H1 (cell line): ENCODE measurements at regions not wholly inside any gene's neighbourhood (a gene's known extent, or its start where the extent isn't known, plus 50 kb on each side); places are given as distances from the start of the nearest gene placed in this dataset.

ENCODE experiments used
- CTCF ChIA-PET: fragments of 300-600 bp; sonication (Branson Sonifier 250); formaldehyde crosslinking; loops from one replicate; lab custom pipeline; 2021; ENCODE audit not compliant: partially characterized antibody; lab: Charles Lee
- POLR2A ChIA-PET: fragments of 300-600 bp; sonication (Branson Sonifier 250); formaldehyde crosslinking; loops from one replicate; lab custom pipeline; 2021; ENCODE audit warnings: inconsistent platforms; ENCODE audit not compliant: partially characterized antibody; lab: Charles Lee
- DNase-seq, 2 experiments: peaks; one replicate each; pipeline versions ENCODE4 v3.0.0 to v3.0.0-alpha.2; 2010 to 2022; ENCODE audit warnings: low spot score in 2 of 2, low read depth in 1 of 2, mixed read lengths in 1 of 2
- FAIRE-seq: peaks from 2 replicates; lab custom pipeline; 2011; peaks lifted over from hg19 to GRCh38; lab: Jason Lieb, UNC
- H2AFZ ChIP-seq: 2 replicates; pipeline ENCODE4 v1.8.1; 2012; ENCODE audit warnings: low read length, inconsistent platforms
- H2AK5ac ChIP-seq: 2 replicates; pipeline ENCODE4 v1.6.1; 2013; ENCODE audit warnings: low read depth, low read length
- H2BK120ac ChIP-seq: replicated peaks from 2 replicates; pipeline ENCODE3; 2013; ENCODE audit warnings: low read depth, low read length, inconsistent platforms
- H2BK12ac ChIP-seq: 2 replicates; pipeline ENCODE4 v1.6.1; 2013; ENCODE audit warnings: low read depth, low read length
- H2BK15ac ChIP-seq: 2 replicates; pipeline ENCODE4 v1.6.1; 2013; ENCODE audit warnings: low read length
- H2BK20ac ChIP-seq: 2 replicates; pipeline ENCODE4 v1.6.1; 2013; ENCODE audit warnings: low read length
- H2BK5ac ChIP-seq: 2 replicates; pipeline ENCODE4 v1.6.1; 2013; ENCODE audit warnings: low read depth, low read length
- H3K14ac ChIP-seq: 2 replicates; pipeline ENCODE4 v1.6.1; 2013; ENCODE audit warnings: inconsistent platforms; ENCODE audit not compliant: insufficient read length
- H3K18ac ChIP-seq: 2 replicates; pipeline ENCODE4 v1.6.1; 2013; ENCODE audit warnings: low read length; ENCODE audit errors: extremely low read depth
- H3K23ac ChIP-seq: 2 replicates; pipeline ENCODE4 v1.6.1; 2013; ENCODE audit warnings: inconsistent platforms; ENCODE audit not compliant: insufficient read length
- H3K23me2 ChIP-seq: 2 replicates; pipeline ENCODE4 v1.6.1; 2013; ENCODE audit warnings: low read depth, low read length
- H3K27ac ChIP-seq: 2 replicates; pipeline ENCODE4 v1.6.1; 2011; ENCODE audit warnings: low read depth, low read length, inconsistent platforms
- H3K27me3 ChIP-seq, 4 experiments: replicated peaks in 1 of 4; 1 replicate in 1 of 4; 2 replicates in 3 of 4; pipeline versions ENCODE4 v1.6.1 to v1.8.1; 2011 to 2013; ENCODE audit warnings: low read length in 3 of 4, mild to moderate bottlenecking in 3 of 4, inconsistent platforms in 2 of 4, mixed read lengths in 2 of 4, moderate library complexity in 1 of 4; ENCODE audit not compliant: control insufficient read depth in 3 of 4, insufficient read depth in 3 of 4; ENCODE audit errors: extremely low read depth in 1 of 4
- H3K36me3 ChIP-seq, 4 experiments: 2 replicates each; pipeline versions ENCODE4 v1.6.1 to v1.8.1; 2011 to 2013; ENCODE audit warnings: mild to moderate bottlenecking in 4 of 4, low read length in 3 of 4, moderate library complexity in 2 of 4, control low read depth in 1 of 4, inconsistent platforms in 1 of 4; ENCODE audit not compliant: insufficient read depth in 4 of 4, control insufficient read depth in 2 of 4
- H3K4ac ChIP-seq: replicated peaks from 2 replicates; pipeline ENCODE3; 2013; ENCODE audit warnings: low read length, low read depth, mixed read lengths, inconsistent platforms; ENCODE audit not compliant: insufficient read length
- H3K4me1 ChIP-seq, 4 experiments: replicated peaks in 1 of 4; 1 replicate in 1 of 4; 2 replicates in 3 of 4; pipeline versions ENCODE4 v1.6.1 to v1.8.1; 2011 to 2013; ENCODE audit warnings: low read length in 3 of 4, inconsistent platforms in 2 of 4, mixed read lengths in 1 of 4; ENCODE audit not compliant: insufficient read depth in 4 of 4, control insufficient read depth in 3 of 4
- H3K4me2 ChIP-seq, 2 experiments: 2 replicates each; pipeline versions ENCODE4 v1.6.1 to v1.8.1; 2011 to 2013; ENCODE audit warnings: low read depth in 2 of 2, low read length in 2 of 2, control low read depth in 1 of 2, inconsistent platforms in 1 of 2, mild to moderate bottlenecking in 1 of 2; ENCODE audit not compliant: insufficient read depth in 1 of 2
- H3K4me3 ChIP-seq, 4 experiments: fragments of 200-600, 300-600 bp in 1 of 4; sonication (generic), shearing (Covaris generic), sonication (Bioruptor Twin) in 1 of 4; 2 replicates each; pipeline versions ENCODE4 v1.5.1 to v1.8.1; 2011 to 2016; ENCODE audit warnings: low read length in 4 of 4, low read depth in 3 of 4, control low read depth in 2 of 4, inconsistent platforms in 2 of 4, mild to moderate bottlenecking in 2 of 4, mixed read lengths in 1 of 4, moderate library complexity in 1 of 4; ENCODE audit not compliant: insufficient read depth in 2 of 4; ENCODE audit errors: extremely low read depth in 1 of 4
- H3K56ac ChIP-seq: replicated peaks from 2 replicates; pipeline ENCODE3; 2013; ENCODE audit warnings: low read depth, mild to moderate bottlenecking, mixed read lengths, low read length, inconsistent platforms; ENCODE audit not compliant: insufficient read length
- H3K79me1 ChIP-seq: 2 replicates; pipeline ENCODE4 v1.6.1; 2013; ENCODE audit warnings: low read depth, low read length, control low read depth
- H3K79me2 ChIP-seq, 2 experiments: 2 replicates each; pipeline versions ENCODE4 v1.6.1 to v1.8.1; 2012 to 2013; ENCODE audit warnings: low read length in 2 of 2, mild to moderate bottlenecking in 2 of 2, inconsistent platforms in 1 of 2; ENCODE audit not compliant: insufficient read depth in 2 of 2, control insufficient read depth in 1 of 2
- H3K9ac ChIP-seq, 4 experiments: replicated peaks in 1 of 4; 1 replicate in 1 of 4; 2 replicates in 3 of 4; pipeline versions ENCODE4 v1.6.1 to v1.8.1; 2011 to 2013; ENCODE audit warnings: low read depth in 3 of 4, low read length in 3 of 4, control low read depth in 2 of 4, mild to moderate bottlenecking in 2 of 4, moderate library complexity in 2 of 4, inconsistent platforms in 1 of 4; ENCODE audit errors: extremely low read depth in 1 of 4
- H3K9me3 ChIP-seq, 2 experiments: 2 replicates each; pipeline versions ENCODE4 v1.6.1 to v1.8.1; 2012 to 2013; ENCODE audit warnings: mild to moderate bottlenecking in 2 of 2, moderate library complexity in 2 of 2, control low read depth in 1 of 2, inconsistent platforms in 1 of 2, low read depth in 1 of 2, low read length in 1 of 2, mixed read lengths in 1 of 2; ENCODE audit not compliant: insufficient read depth in 2 of 2
- H4K20me1 ChIP-seq, 2 experiments: replicated peaks in 1 of 2; 2 replicates each; pipeline versions ENCODE3 to v1.8.1; 2011 to 2013; ENCODE audit warnings: inconsistent platforms in 2 of 2, low read length in 2 of 2, mild to moderate bottlenecking in 1 of 2; ENCODE audit not compliant: insufficient read depth in 2 of 2, control insufficient read depth in 1 of 2
- H4K5ac ChIP-seq: 2 replicates; pipeline ENCODE4 v1.6.1; 2013; ENCODE audit warnings: low read length, low read depth, mixed read lengths, inconsistent platforms; ENCODE audit not compliant: insufficient read length
- H4K8ac ChIP-seq: 2 replicates; pipeline ENCODE4 v1.8.0; 2013; ENCODE audit warnings: mild to moderate bottlenecking, moderate library complexity, low read length, inconsistent platforms; ENCODE audit not compliant: insufficient read depth; ENCODE audit errors: extremely low read depth
- H4K91ac ChIP-seq: replicated peaks from 2 replicates; pipeline ENCODE3; 2013; ENCODE audit warnings: low read length, mixed read lengths, inconsistent platforms; ENCODE audit not compliant: insufficient read length
- E2F6 ChIP-seq: IDR thresholded peaks from 2 replicates; pipeline ENCODE4 v1.6.1; 2012; ENCODE audit warnings: inconsistent platforms
- JUN ChIP-seq: IDR thresholded peaks from 2 replicates; pipeline ENCODE4 v1.6.1; 2011; ENCODE audit warnings: low read depth, mild to moderate bottlenecking, improper control_type of control experiment, low read length
- JUND ChIP-seq: IDR thresholded peaks from 2 replicates; pipeline ENCODE4 v1.6.1; 2011; ENCODE audit warnings: mild to moderate bottlenecking, improper control_type of control experiment, low read length
- KDM4A ChIP-seq: IDR thresholded peaks from one replicate; pipeline ENCODE4 v1.7.1; 2012; ENCODE audit warnings: low read depth, mild to moderate bottlenecking, moderate library complexity, low read length, inconsistent platforms; ENCODE audit not compliant: severe bottlenecking
- MAFK ChIP-seq: IDR thresholded peaks from 2 replicates; pipeline ENCODE4 v1.6.1; 2012; ENCODE audit warnings: low read depth, mild to moderate bottlenecking, improper control_type of control experiment, low read length
- NRF1 ChIP-seq: IDR thresholded peaks from 2 replicates; pipeline ENCODE4 v1.6.1; 2011; ENCODE audit warnings: mild to moderate bottlenecking, low read depth, low read length, improper control_type of control experiment
- PHF8 ChIP-seq: fragments of 200-600 bp; sonication (generic); conservative IDR thresholded peaks from 2 replicates; pipeline ENCODE4 v1.7.1; 2012; ENCODE audit warnings: low read depth, mild to moderate bottlenecking, inconsistent platforms, low read length, moderate library complexity
- POLR2AphosphoS5 ChIP-seq: IDR thresholded peaks from 2 replicates; pipeline ENCODE4 v1.6.1; 2011; ENCODE audit warnings: low read depth, low read length
- RBBP5 ChIP-seq: IDR thresholded peaks from 2 replicates; pipeline ENCODE4 v1.7.1; 2012; ENCODE audit warnings: low read depth, mild to moderate bottlenecking, inconsistent platforms, low read length, moderate library complexity, borderline replicate concordance
- SIX5 ChIP-seq: IDR thresholded peaks from 2 replicates; pipeline ENCODE4 v1.6.1; 2011; ENCODE audit warnings: mild to moderate bottlenecking, low read depth, low read length
- SRF ChIP-seq: IDR thresholded peaks from 2 replicates; pipeline ENCODE4 v1.6.1; 2011; ENCODE audit warnings: mild to moderate bottlenecking, low read depth, low read length, moderate library complexity
- TEAD4 ChIP-seq: IDR thresholded peaks from 2 replicates; pipeline ENCODE4 v1.6.1; 2012; ENCODE audit warnings: low read depth, low read length, inconsistent platforms, mixed read lengths
- ZNF274 ChIP-seq: IDR thresholded peaks from 2 replicates; pipeline ENCODE4 v1.7.0; 2012; ENCODE audit warnings: low read length, borderline replicate concordance; ENCODE audit errors: extremely low read depth
- WGBS, 2 experiments: shearing (Covaris generic) in 1 of 2; methylation state at CpG; one replicate each; pipeline versions ENCODE4 v1.1.6 to v1.1.7; 2013 to 2015; ENCODE audit warnings: low lambda C conversion rate in 2 of 2, mixed read lengths in 2 of 2, inconsistent platforms in 1 of 2, low coverage in 1 of 2, missing lambda C conversion rate in 1 of 2; ENCODE audit not compliant: insufficient replicate concordance in 2 of 2, insufficient coverage in 1 of 2, insufficient read length in 1 of 2; ENCODE audit errors: extremely low coverage in 1 of 2, missing lambda C conversion rate in 1 of 2; 5-methylcytosine and 5-hydroxymethylcytosine counted together

- 86% methylated on average over 5 of the region's 5 CpGs; no CpG with 5 or more reads in 1 of the 2 experiments for WGBS, 2 experiments
- POLR2A ChIA-PET: no interaction called here
- H3K79me2 ChIP-seq: no peaks in the 10 kb centered on the region
- TF ChIP-seq RBBP5: no peak
- no peak for TF ChIP-seq JUND
- TF ChIP-seq SIX5: no peak
- TF ChIP-seq JUN: no peak
- TF ChIP-seq MAFK: no peak
- TF ChIP-seq ZNF274: no peak
- no peak for TF ChIP-seq SRF
- no peak for TF ChIP-seq PHF8
- TF ChIP-seq E2F6: no peak
- no peak for TF ChIP-seq NRF1
- no peak for TF ChIP-seq KDM4A
- TF ChIP-seq TEAD4: no peak
- no peak for TF ChIP-seq POLR2AphosphoS5
Measured at GRCh38 chr16:13684819-13685563, 235.0 kb upstream of the ERCC4 start.

More at GRCh38 chr16:13684819-13685563, 235.0 kb upstream of the ERCC4 start:
- no peak overlapping the region for H3K9ac ChIP-seq
- H4K91ac ChIP-seq: no peak overlapping the region
- H3K4me1 ChIP-seq: no peaks in the 10 kb centered on the region
- CTCF ChIA-PET: no interaction called here
- H2AK5ac ChIP-seq: no peak overlapping the region
- H4K8ac ChIP-seq: no peak overlapping the region
- H3K23ac ChIP-seq: no peak overlapping the region
- no peaks in the 10 kb centered on the region for H3K36me3 ChIP-seq
- no peak overlapping the region for H2BK12ac ChIP-seq
- H3K9me3 ChIP-seq: no peaks in the 10 kb centered on the region
- H2BK15ac ChIP-seq: no peak overlapping the region
- H3K4ac ChIP-seq: no peak overlapping the region
- no peak overlapping the region for H3K18ac ChIP-seq
- H4K5ac ChIP-seq: no peak overlapping the region
- H3K4me3 ChIP-seq: no peak overlapping the region
- no peak overlapping the region for H2BK20ac ChIP-seq
- no peak overlapping the region for H3K4me2 ChIP-seq
- H3K56ac ChIP-seq: no peak overlapping the region
- H2AFZ ChIP-seq: no peak overlapping the region
- no peak overlapping the region for H2BK120ac ChIP-seq
- H3K27ac ChIP-seq: no peak overlapping the region
- FAIRE-seq: no peak
- no peak overlapping the region for H3K14ac ChIP-seq
- no peaks in the 10 kb centered on the region for H3K23me2 ChIP-seq
- peaks cover 0 to 1% (median 0%) of the 10 kb centered on the region in 4 experiments; a peak in 1 of 7 replicates for H3K27me3 ChIP-seq
- H2BK5ac ChIP-seq: no peak overlapping the region
- no peaks in the 10 kb centered on the region for H4K20me1 ChIP-seq
- no peaks in the 10 kb centered on the region for H3K79me1 ChIP-seq
- DNase-seq: no peak
